ENCODE measurements at regions not wholly inside any gene's neighbourhood (a gene's known extent, or its start where the extent isn't known, plus 50 kb on each side); places are given as distances from the start of the nearest gene placed in this dataset.

GRCh38 chr16:22628994-22629393 is 118.3 kb downstream of the NPIPB5 start:
- Mint-ChIP-seq H3K27ac (no peak overlapping the region), H3K4me3 (no peak overlapping the region), H3K9me3 (peaks cover 0 to 1% (median 0%) of the 10 kb centered on the region in 7 donors), H3K4me1 (no peaks in the 10 kb centered on the region), H3K27me3 (peaks cover 5% of the 10 kb centered on the region), H3K36me3 (no peaks in the 10 kb centered on the region)
- no peak for DNase-seq
- H3K27ac ChIP-seq (ENCODE audit: insufficient read depth, low read length, poor library complexity, severe bottlenecking), result no peak overlapping the region
- H3K4me3 ChIP-seq (ENCODE audit: low read depth, low read length), result no peak overlapping the region
- H3K4me1 ChIP-seq (ENCODE audit: control insufficient read depth, insufficient read depth, low read length, poor library complexity, severe bottlenecking), result no peaks in the 10 kb centered on the region
- ATAC-seq (ENCODE audit: low read depth in 2 of 2), result no peak
- peaks cover 7% of the 10 kb centered on the region for H3K27me3 ChIP-seq (ENCODE audit: control insufficient read depth, insufficient read depth, low read length)
- no peaks in the 10 kb centered on the region for H3K9me3 ChIP-seq (ENCODE audit: control insufficient read depth in 2 of 2, low read length in 2 of 2)
- H3K36me3 ChIP-seq (ENCODE audit: control insufficient read depth, insufficient read depth, low read length), result no peaks in the 10 kb centered on the region

GRCh38 chr16:22630242-22630641 is 119.6 kb downstream of the NPIPB5 start:
- H3K4me1 Mint-ChIP-seq, result no peaks in the 10 kb centered on the region
- Histone ChIP-seq H3K9me3 (ENCODE audit: control insufficient read depth in 2 of 2, low read length in 2 of 2) (no peaks in the 10 kb centered on the region), H3K4me1 (ENCODE audit: control insufficient read depth, insufficient read depth, low read length, poor library complexity, severe bottlenecking) (no peaks in the 10 kb centered on the region), H3K36me3 (ENCODE audit: control insufficient read depth, insufficient read depth, low read length) (no peaks in the 10 kb centered on the region), H3K4me3 (ENCODE audit: low read depth, low read length) (no peak overlapping the region), H3K27me3 (ENCODE audit: control insufficient read depth, insufficient read depth, low read length) (peaks cover 10% of the 10 kb centered on the region), H3K27ac (ENCODE audit: insufficient read depth, low read length, poor library complexity, severe bottlenecking) (no peak overlapping the region)
- H3K36me3 Mint-ChIP-seq, result no peaks in the 10 kb centered on the region
- no peak overlapping the region for H3K27ac Mint-ChIP-seq
- ATAC-seq (ENCODE audit: low read depth in 2 of 2) (no peak), DNase-seq (no peak)
- H3K9me3 Mint-ChIP-seq, result peaks cover 0 to 1% (median 0%) of the 10 kb centered on the region in 7 donors
- H3K27me3 Mint-ChIP-seq, result peaks cover 5% of the 10 kb centered on the region
- no peak overlapping the region for H3K4me3 Mint-ChIP-seq

- Histone ChIP-seq H3K9me3 (ENCODE audit: control insufficient read depth in 2 of 2, low read length in 2 of 2) (no peaks in the 10 kb centered on the region), H3K36me3 (ENCODE audit: control insufficient read depth, insufficient read depth, low read length) (no peaks in the 10 kb centered on the region), H3K27ac (ENCODE audit: insufficient read depth, low read length, poor library complexity, severe bottlenecking) (no peak overlapping the region), H3K27me3 (ENCODE audit: control insufficient read depth, insufficient read depth, low read length) (peaks cover 13% of the 10 kb centered on the region), H3K4me1 (ENCODE audit: control insufficient read depth, insufficient read depth, low read length, poor library complexity, severe bottlenecking) (no peaks in the 10 kb centered on the region), H3K4me3 (ENCODE audit: low read depth, low read length) (no peak overlapping the region)
- Mint-ChIP-seq H3K4me3 (no peak overlapping the region), H3K27ac (no peak overlapping the region), H3K9me3 (peaks cover 0 to 1% (median 0%) of the 10 kb centered on the region in 7 donors), H3K4me1 (no peaks in the 10 kb centered on the region), H3K36me3 (no peaks in the 10 kb centered on the region), H3K27me3 (peaks cover 10% of the 10 kb centered on the region)
- ATAC-seq (ENCODE audit: low read depth in 2 of 2) (no peak), DNase-seq (no peak)
Observed at GRCh38 chr16:22631264-22631663, 120.6 kb downstream of the NPIPB5 start.

- no peak for DNase-seq
- ATAC-seq (ENCODE audit: low read depth in 2 of 2), result no peak
- Histone ChIP-seq H3K4me1 (ENCODE audit: control insufficient read depth, insufficient read depth, low read length, poor library complexity, severe bottlenecking) (no peaks in the 10 kb centered on the region), H3K27ac (ENCODE audit: insufficient read depth, low read length, poor library complexity, severe bottlenecking) (no peak overlapping the region), H3K27me3 (ENCODE audit: control insufficient read depth, insufficient read depth, low read length) (peaks cover 13% of the 10 kb centered on the region), H3K36me3 (ENCODE audit: control insufficient read depth, insufficient read depth, low read length) (no peaks in the 10 kb centered on the region), H3K4me3 (ENCODE audit: low read depth, low read length) (no peak overlapping the region), H3K9me3 (ENCODE audit: control insufficient read depth in 2 of 2, low read length in 2 of 2) (no peaks in the 10 kb centered on the region)
- Mint-ChIP-seq H3K27me3 (peaks cover 10% of the 10 kb centered on the region), H3K4me1 (no peaks in the 10 kb centered on the region), H3K27ac (no peak overlapping the region), H3K36me3 (no peaks in the 10 kb centered on the region), H3K9me3 (peaks cover 0 to 1% (median 0%) of the 10 kb centered on the region in 7 donors), H3K4me3 (no peak overlapping the region)
Observed at GRCh38 chr16:22632606-22633005, 121.9 kb downstream of the NPIPB5 start.

GRCh38 chr16:22633280-22633679 is 122.6 kb downstream of the NPIPB5 start:
- Histone ChIP-seq H3K9me3 (ENCODE audit: control insufficient read depth in 2 of 2, low read length in 2 of 2) (no peaks in the 10 kb centered on the region), H3K27me3 (ENCODE audit: control insufficient read depth, insufficient read depth, low read length) (peaks cover 13% of the 10 kb centered on the region), H3K4me3 (ENCODE audit: low read depth, low read length) (no peak overlapping the region), H3K4me1 (ENCODE audit: control insufficient read depth, insufficient read depth, low read length, poor library complexity, severe bottlenecking) (no peaks in the 10 kb centered on the region), H3K36me3 (ENCODE audit: control insufficient read depth, insufficient read depth, low read length) (no peaks in the 10 kb centered on the region), H3K27ac (ENCODE audit: insufficient read depth, low read length, poor library complexity, severe bottlenecking) (no peak overlapping the region)
- Mint-ChIP-seq H3K27me3 (peaks cover 10% of the 10 kb centered on the region), H3K27ac (no peak overlapping the region), H3K36me3 (no peaks in the 10 kb centered on the region), H3K4me3 (no peak overlapping the region), H3K4me1 (no peaks in the 10 kb centered on the region), H3K9me3 (peaks cover 0 to 1% (median 0%) of the 10 kb centered on the region in 7 donors)
- ATAC-seq (ENCODE audit: low read depth in 2 of 2) (no peak), DNase-seq (no peak)

GRCh38 chr16:22633799-22634198 is 123.1 kb downstream of the NPIPB5 start:
- Mint-ChIP-seq H3K27me3 (peaks cover 10% of the 10 kb centered on the region), H3K4me1 (no peaks in the 10 kb centered on the region), H3K4me3 (no peak overlapping the region), H3K9me3 (peaks cover 0 to 1% (median 0%) of the 10 kb centered on the region in 7 donors), H3K27ac (no peak overlapping the region), H3K36me3 (no peaks in the 10 kb centered on the region)
- Histone ChIP-seq H3K9me3 (ENCODE audit: control insufficient read depth in 2 of 2, low read length in 2 of 2) (no peaks in the 10 kb centered on the region), H3K27ac (ENCODE audit: insufficient read depth, low read length, poor library complexity, severe bottlenecking) (no peak overlapping the region), H3K4me3 (ENCODE audit: low read depth, low read length) (no peak overlapping the region), H3K27me3 (ENCODE audit: control insufficient read depth, insufficient read depth, low read length) (peaks cover 13% of the 10 kb centered on the region), H3K36me3 (ENCODE audit: control insufficient read depth, insufficient read depth, low read length) (no peaks in the 10 kb centered on the region), H3K4me1 (ENCODE audit: control insufficient read depth, insufficient read depth, low read length, poor library complexity, severe bottlenecking) (no peaks in the 10 kb centered on the region)
- no peak for DNase-seq
- ATAC-seq (ENCODE audit: low read depth in 2 of 2), result no peak

GRCh38 chr16:22634954-22635353 is 124.3 kb downstream of the NPIPB5 start:
- DNase-seq (no peak), ATAC-seq (ENCODE audit: low read depth in 2 of 2) (no peak)
- Histone ChIP-seq H3K27ac (ENCODE audit: insufficient read depth, low read length, poor library complexity, severe bottlenecking) (no peak overlapping the region), H3K9me3 (ENCODE audit: control insufficient read depth in 2 of 2, low read length in 2 of 2) (no peaks in the 10 kb centered on the region), H3K4me3 (ENCODE audit: low read depth, low read length) (no peak overlapping the region), H3K27me3 (ENCODE audit: control insufficient read depth, insufficient read depth, low read length) (peaks cover 16% of the 10 kb centered on the region), H3K36me3 (ENCODE audit: control insufficient read depth, insufficient read depth, low read length) (no peaks in the 10 kb centered on the region), H3K4me1 (ENCODE audit: control insufficient read depth, insufficient read depth, low read length, poor library complexity, severe bottlenecking) (no peaks in the 10 kb centered on the region)
- Mint-ChIP-seq H3K9me3 (peaks cover 0 to 1% (median 0%) of the 10 kb centered on the region in 7 donors), H3K36me3 (no peaks in the 10 kb centered on the region), H3K4me1 (no peaks in the 10 kb centered on the region), H3K27me3 (peaks cover 10% of the 10 kb centered on the region), H3K27ac (no peak overlapping the region), H3K4me3 (no peak overlapping the region)

GRCh38 chr16:22635357-22635761 is 124.7 kb downstream of the NPIPB5 start:
- Histone ChIP-seq H3K4me1 (ENCODE audit: control insufficient read depth, insufficient read depth, low read length, poor library complexity, severe bottlenecking) (no peaks in the 10 kb centered on the region), H3K27me3 (ENCODE audit: control insufficient read depth, insufficient read depth, low read length) (peaks cover 16% of the 10 kb centered on the region), H3K27ac (ENCODE audit: insufficient read depth, low read length, poor library complexity, severe bottlenecking) (no peak overlapping the region), H3K9me3 (ENCODE audit: control insufficient read depth in 2 of 2, low read length in 2 of 2) (no peaks in the 10 kb centered on the region), H3K36me3 (ENCODE audit: control insufficient read depth, insufficient read depth, low read length) (no peaks in the 10 kb centered on the region), H3K4me3 (ENCODE audit: low read depth, low read length) (no peak overlapping the region)
- no peak overlapping the region for H3K4me3 Mint-ChIP-seq
- H3K27me3 Mint-ChIP-seq, result peaks cover 10% of the 10 kb centered on the region
- H3K27ac Mint-ChIP-seq, result no peak overlapping the region
- H3K36me3 Mint-ChIP-seq, result no peaks in the 10 kb centered on the region
- ATAC-seq (ENCODE audit: low read depth in 2 of 2) (no peak), DNase-seq (no peak)
- H3K9me3 Mint-ChIP-seq, result peaks cover 0 to 1% (median 0%) of the 10 kb centered on the region in 7 donors
- no peaks in the 10 kb centered on the region for H3K4me1 Mint-ChIP-seq
